ELF-1 (cell line): ENCODE measurements at regions not wholly inside any gene's neighbourhood (a gene's known extent, or its start where the extent isn't known, plus 50 kb on each side); places are given as distances from the start of the nearest gene placed in this dataset.
"Not testable (repeated sequence)": the region's sequence is repeated elsewhere in the genome, so short reads cannot be mapped to it uniquely, and the experiment has no call there.

Source experiments
- DNase-seq: peaks from one replicate; pipeline ENCODE4 v3.0.0-alpha.2; 2016; ENCODE audit warnings: low read depth, low spot score

GRCh38 chr3:43236008-43236407, 50.3 kb upstream of the SNRK start:
- DNase-seq, result no peak

- DNase-seq, result no peak
Measured at GRCh38 chr3:43233062-43233461, 53.3 kb upstream of the SNRK start.

DNA sequence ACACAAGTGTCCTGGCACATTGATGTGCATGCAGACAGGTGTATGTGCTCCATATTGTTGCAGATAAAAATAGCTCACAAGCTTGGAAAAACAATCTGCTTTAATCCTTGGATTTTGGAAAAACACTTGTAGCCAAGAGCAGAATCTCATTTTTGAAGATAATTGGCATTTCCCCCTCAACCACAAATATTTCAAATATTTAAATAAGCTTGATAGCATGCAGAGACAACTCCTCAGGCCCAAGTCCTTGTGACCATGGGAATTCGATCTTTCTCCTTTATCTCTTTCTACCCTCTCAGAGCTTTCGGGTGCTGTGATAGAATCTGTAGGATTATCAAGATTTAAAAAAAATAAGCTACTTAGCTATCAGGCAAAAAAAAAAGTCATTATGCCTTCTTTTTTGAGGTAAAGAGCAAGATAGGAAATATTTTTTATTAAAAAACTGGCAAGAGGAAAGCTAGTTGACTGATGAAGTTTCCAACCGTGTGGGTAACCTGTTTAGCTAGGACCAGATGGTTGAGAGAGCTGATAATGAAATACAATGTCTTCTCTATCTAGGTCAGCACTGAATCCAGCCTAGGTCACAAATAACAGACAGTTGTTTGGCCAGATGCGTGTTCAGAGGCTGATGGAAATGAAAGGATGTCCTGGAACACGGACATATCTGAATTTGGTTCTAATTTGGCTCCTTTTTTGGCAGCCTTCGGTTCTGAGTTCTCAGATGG, 54.9 kb upstream of the SNRK start:
- no peak for DNase-seq

DNA sequence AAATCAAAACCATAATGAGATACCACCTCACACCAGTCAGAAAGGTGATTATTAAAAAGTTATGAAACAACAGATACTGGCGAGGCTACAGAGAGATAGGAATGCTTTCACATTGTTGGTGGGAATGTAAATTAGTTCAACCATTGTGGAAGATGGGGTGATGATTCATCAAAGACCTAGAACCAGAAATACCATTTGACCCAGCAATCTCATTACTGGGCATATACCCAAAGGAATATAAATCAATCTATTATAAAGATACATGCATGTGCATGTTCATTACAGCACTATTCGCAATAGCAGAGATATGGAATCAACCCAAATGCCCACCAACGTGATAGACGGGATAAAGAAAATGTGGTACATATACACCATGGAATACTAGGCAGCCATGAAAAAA, 56.5 kb upstream of the SNRK start:
- not testable (repeated sequence) for DNase-seq

DNA sequence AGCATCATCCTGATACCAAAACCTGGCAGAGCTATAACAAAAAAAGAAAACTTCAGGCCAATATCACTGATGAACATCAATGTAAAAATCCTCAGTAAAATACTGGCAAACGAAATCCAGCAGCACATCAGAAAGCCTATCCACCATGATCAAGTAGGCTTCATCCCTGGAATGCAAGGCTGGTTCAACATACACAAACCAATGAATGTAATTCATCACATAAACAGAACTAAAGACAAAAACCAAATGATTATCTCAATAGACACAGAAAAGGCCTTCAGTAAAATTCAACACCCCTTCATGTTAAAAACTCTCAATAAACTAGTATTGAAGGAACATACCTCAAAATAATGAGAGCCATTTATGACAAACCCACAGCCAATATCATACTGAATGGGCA, 58.7 kb upstream of the SNRK start:
- not testable (repeated sequence) for DNase-seq

GRCh38 chr3:43224405-43225073, 61.8 kb upstream of the SNRK start:
- no peak for DNase-seq

DNA sequence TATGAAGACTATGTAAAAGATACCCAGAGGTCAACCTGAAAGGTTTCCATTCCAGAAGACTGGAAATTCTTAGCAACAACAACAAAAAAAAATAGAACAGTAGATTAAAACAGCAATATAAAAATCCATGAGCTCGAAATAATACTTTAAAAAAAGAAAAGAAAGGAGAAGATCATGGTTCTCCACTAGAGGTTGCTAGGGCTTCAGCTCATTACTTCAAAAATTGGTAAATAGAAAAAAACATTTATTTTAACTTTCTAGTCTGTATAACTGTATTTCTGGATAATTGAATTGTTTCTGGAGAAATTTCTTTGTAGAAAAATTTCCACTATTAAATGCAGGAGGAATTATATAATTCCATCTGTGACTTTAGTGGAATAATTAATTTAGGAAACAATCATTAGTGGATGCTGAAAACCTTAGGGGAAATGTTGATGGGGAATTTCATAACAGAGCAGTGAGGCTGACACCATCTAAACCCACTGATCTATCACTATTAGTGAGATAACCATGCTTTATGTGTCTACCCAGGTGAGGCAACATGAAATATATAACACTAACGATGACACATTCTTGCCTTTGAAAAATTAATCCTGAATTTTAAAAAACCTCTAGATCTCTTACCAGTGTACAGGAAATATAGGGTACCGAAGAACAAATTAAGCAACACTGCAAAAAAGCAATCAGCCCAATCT, 62.5 kb upstream of the SNRK start:
- DNase-seq, result no peak

GRCh38 chr3:43222590-43222989, 63.8 kb upstream of the SNRK start:
- no peak for DNase-seq

GRCh38 chr3:43221076-43221475, 65.3 kb upstream of the SNRK start:
- DNase-seq, result no peak

DNA sequence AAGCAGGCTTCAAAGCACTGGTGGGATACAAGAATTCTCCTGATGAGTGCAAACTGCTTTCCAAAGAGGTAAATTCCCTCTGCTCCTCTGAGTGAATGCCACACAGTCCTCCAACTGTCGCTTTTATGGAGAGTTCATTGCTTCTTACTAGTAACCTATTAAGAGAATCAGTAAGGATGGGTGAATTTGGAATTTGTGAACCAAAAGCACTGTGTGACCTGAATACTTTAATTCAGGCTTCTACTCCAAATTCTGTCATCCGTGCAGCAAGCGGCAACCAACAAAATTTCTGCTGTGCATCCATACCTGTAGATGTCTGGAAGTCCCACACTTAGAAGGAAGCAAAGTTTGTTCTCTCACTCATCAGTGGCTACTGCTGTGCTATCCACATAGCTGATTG, 66.7 kb upstream of the SNRK start:
- no peak for DNase-seq

DNA sequence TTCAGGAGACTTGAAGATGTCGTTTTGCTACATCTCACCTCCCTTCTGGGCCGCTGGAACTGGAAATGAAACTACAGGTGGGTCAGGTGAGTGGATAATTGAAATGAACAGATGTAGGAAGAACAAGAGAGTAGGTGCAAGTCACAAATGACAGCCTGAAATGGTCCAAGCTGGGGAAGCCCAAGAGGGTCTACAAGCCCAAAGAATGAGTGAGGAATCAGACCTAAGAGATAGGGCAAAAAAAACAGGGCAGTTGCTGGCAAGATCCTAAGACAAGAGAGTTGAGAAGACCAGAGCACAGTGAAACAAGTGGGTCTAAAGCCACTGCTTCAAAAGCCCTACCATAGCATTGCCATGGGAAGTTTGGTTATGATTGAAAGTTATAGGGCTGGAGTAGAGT, 67.4 kb upstream of the SNRK start:
- DNase-seq, result no peak

DNA sequence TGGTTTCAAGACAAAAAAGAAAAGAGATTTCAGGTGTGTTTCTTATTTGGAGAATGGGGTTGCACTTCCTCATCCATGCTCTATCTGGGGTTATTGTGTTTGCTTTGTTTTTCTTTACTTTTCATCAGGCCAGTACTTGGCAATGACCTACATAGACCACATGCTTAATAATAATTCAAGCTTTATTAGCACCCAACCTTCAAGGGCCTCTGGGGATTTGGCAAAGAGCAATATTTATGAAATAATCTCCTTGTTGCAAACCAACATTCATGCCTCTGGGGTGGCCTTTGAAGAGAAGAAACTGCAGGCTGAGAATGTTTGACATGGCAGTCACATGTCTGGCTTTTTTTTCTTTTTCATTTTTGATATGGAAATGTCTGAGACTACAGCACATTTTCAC, 68.2 kb upstream of the SNRK start:
- no peak for DNase-seq

DNA sequence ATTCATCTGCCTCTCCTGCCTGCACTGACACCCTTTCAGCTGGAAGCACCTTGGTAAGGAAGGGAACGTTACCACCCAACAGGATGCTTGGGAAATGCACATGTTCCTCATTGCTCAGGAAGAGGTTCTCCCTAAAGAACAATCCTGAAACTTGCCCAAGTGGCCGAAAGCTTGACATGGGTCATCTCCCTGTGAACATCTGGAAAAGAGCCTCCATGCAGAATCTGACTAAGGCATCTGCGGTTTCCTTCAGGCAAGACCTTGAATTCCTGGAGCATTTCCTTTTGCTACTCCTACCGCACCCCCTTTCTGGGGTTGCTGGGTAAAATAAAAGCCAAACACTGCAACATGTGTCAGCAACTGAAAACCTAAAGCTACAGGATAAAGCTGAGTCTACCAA, 68.7 kb upstream of the SNRK start:
- no peak for DNase-seq

DNA sequence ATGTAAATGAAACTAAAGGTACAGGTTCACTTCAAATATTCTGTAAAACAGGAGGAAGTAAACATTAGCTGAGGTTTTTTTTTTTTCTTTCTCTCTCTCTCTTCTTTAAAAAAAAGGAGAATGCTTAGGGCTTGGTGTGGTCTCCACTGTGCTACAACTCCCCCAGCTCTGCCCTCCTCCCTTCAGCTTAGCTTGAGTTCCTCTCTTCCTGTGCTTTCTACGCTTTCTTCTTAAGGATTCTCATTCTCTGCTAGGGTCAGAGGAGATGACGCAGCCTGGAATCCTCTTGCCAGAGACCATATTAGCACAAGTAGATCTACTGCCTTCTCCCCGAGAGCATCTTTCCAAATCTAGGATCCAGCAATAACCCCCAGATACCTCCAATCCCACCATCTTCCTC, 69.1 kb upstream of the SNRK start:
- no peak for DNase-seq

- no peak for DNase-seq
Measured at GRCh38 chr3:43215663-43216275, 70.6 kb upstream of the SNRK start.

- no peak for DNase-seq
Measured at GRCh38 chr3:43215138-43215537, 71.2 kb upstream of the SNRK start.

DNA sequence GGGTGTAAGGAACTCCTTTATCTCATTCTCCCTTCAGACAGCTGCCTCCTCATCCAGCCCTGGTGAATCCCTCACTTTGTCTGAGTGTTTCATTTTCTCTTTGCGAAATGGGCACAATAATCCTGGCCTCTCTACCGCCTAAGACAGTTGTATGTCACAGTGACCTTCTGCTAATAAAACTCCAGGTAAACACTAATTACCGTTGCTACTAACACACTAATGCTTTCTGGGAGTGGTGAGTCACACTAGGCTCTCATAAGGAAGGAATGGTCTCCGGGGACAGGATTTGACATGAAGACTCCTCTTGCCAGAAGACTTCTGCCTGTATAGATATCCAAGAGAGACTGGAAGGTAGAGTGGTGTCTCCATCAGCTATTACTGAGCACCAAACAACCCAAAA, 71.7 kb upstream of the SNRK start:
- DNase-seq, result no peak

DNA sequence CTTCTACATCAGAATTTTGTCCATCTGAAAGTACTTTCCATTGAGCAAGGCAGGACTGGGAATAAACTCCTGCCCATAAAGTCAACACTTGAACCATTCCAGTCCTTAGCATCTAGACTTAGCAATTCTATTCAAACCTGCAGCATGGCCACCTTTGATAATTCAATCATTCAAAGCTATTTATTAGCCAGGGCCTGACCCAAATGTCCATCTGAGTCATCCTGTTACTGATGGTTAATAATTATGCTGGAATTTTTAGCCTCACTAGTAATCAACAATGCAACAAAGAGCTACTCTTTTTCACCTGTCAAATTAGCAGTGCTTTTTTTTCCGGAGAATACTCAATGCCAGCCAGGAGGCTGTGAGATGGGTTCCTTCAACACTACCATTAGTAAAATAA, 72.7 kb upstream of the SNRK start:
- no peak for DNase-seq

DNA sequence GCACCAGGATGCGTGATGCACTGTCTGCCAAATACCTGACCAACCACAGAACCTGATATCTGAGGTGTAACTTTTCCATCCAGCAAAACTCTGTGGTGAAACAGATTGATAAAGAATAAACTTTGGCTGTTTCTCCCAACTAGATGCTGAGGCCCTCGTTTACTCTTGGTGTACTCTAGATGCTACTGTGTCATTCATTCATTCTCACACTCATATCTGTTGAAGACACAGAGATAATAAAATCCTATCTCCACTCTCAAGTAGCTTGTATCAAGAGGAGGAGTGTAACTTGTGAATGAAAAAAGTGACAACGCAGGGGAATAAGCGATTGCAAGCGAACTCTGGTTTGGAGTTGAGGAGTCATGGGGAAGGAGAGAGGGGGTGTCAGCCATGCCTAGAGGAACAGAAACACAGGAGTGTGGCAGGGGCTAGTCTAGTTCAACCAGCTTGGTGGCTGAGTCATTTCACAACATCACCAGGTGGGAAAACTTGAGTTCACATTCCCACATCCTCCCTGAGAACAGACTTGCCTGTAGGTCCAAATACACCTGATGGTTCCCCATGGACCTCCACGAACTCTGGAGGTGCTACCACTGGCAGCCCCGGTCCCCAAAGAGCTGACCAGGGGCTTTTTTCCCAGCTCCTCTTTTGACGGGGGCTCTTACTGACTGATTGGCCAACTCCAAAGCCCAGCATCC, 73.3 kb upstream of the SNRK start:
- no peak for DNase-seq

DNA sequence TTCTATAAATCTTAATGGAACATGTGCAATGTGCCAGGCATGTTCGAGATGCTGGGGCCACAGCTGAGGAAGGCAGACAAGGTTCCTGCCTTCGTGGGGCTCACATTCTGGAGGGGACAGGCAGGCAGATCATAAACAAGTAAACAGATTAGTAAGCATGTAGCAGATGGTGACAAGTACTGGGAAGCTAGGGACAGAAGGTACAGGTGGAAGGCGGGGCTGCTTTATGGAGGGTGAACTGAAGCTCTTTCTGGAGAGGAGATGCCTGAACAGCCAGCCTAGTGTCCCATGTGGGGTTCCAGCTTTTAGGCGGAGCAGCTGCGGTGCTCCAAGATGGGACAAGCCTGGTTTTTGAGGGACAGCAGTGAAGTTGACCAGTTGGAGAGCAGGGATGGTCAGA, 74.7 kb upstream of the SNRK start:
- no peak for DNase-seq

DNA sequence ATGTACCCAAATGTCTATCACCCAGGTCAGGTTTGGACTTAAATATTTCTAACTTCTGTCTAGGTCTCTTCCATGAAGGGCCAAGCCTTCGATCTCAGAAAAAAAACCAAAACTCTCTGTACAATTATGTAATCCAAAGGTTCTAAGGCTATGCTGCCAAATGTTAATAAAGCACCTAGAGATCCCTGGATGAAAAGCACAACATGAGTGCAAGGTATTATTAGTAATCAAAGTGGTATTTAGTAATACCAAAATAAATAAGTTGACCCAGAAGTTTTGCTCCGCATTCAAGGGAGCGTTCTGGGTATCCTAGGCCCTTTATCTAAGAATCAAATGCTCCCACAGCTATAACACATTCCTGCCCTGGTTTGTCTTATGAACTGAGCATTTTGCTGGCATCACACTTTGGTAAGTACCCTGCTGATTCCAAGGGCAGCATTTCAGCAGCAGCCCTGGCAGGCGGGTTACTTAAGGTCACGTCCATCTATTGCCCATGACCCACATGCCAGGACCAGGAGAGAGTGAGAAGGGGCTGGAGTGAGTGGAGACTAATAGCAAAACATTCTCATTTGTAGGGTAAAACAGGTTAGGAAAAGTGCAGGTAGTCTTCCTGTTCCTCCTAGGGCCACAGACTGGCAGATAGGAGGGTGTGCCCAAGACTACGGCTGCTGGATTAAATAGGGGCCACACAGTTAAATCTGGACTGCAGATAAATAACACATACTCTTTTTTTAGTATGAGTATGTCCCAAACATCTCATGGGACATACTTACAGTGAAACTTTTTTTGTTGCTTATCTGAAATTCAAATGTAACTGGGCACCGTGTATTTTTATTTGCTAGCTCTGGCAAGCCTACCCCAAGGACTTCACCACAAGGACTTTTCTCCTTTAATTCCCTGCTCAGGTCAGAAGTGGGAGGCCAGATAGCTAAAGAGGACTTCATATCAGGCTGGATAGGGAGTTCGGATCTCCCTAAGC, 76.0 kb upstream of the SNRK start:
- no peak for DNase-seq
